ENCODE measurements at regions not wholly inside any gene's neighbourhood (a gene's known extent, or its start where the extent isn't known, plus 50 kb on each side); places are given as distances from the start of the nearest gene placed in this dataset.

- TF ChIP-seq, protein P1, sequence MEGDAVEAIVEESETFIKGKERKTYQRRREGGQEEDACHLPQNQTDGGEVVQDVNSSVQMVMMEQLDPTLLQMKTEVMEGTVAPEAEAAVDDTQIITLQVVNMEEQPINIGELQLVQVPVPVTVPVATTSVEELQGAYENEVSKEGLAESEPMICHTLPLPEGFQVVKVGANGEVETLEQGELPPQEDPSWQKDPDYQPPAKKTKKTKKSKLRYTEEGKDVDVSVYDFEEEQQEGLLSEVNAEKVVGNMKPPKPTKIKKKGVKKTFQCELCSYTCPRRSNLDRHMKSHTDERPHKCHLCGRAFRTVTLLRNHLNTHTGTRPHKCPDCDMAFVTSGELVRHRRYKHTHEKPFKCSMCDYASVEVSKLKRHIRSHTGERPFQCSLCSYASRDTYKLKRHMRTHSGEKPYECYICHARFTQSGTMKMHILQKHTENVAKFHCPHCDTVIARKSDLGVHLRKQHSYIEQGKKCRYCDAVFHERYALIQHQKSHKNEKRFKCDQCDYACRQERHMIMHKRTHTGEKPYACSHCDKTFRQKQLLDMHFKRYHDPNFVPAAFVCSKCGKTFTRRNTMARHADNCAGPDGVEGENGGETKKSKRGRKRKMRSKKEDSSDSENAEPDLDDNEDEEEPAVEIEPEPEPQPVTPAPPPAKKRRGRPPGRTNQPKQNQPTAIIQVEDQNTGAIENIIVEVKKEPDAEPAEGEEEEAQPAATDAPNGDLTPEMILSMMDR (conservative IDR thresholded peaks at IDR 0.05; ENCODE audit: low read length): no peak
- TF ChIP-seq EZH2phosphoT487 (IDR thresholded peaks at IDR 0.05; ENCODE audit: borderline replicate concordance): no peak
These were observed 161.9 kb upstream of the CAND1 start for GRCh38 chr12:67107235-67107634.

All from Loucy (cell line).